Right atrium auricular region (tissue), 2 donors: ENCODE measurements at regions not wholly inside any gene's neighbourhood (a gene's known extent, or its start where the extent isn't known, plus 50 kb on each side); places are given as distances from the start of the nearest gene placed in this dataset.
"Not testable (repeated sequence)": the region's sequence is repeated elsewhere in the genome, so short reads cannot be mapped to it uniquely, and the experiment has no call there.

Experiments used
- DNase-seq: peaks from one replicate; pipeline ENCODE4 v3.0.0-alpha.2; 2019; ENCODE audit warnings: low spot score
- H3K27ac ChIP-seq, 2 donors: fragments of 200-600 bp; sonication (generic); 1 replicate in 1 of 2; 2 replicates in 1 of 2; pipeline ENCODE4 v1.5.1; 2016 to 2019
- H3K27me3 ChIP-seq, 2 donors: fragments of 200-600 bp; sonication (generic); one replicate each; pipeline versions ENCODE4 v1.5.1 to v1.6.0; 2017 to 2019
- H3K36me3 ChIP-seq: fragments of 200-600 bp; sonication (generic); one replicate; pipeline ENCODE4 v1.5.1; 2016
- H3K4me1 ChIP-seq, 2 donors: fragments of 200-600 bp; sonication (generic); one replicate each; pipeline versions ENCODE4 v1.5.1 to v1.6.0; 2017 to 2019
- H3K4me3 ChIP-seq, 2 donors: fragments of 200-600 bp; sonication (generic); 1 replicate in 1 of 2; 2 replicates in 1 of 2; pipeline ENCODE4 v1.5.1; 2017 to 2019; ENCODE audit warnings: mild to moderate bottlenecking in 1 of 2, moderate library complexity in 1 of 2
- H3K9me3 ChIP-seq, 2 donors: fragments of 200-600 bp; sonication (generic); one replicate each; pipeline ENCODE4 v1.5.1; 2019
- CTCF ChIP-seq, 2 donors: fragments of 200-600 bp; sonication (generic); IDR thresholded peaks; one replicate each; pipeline ENCODE4 v1.5.1; 2019; ENCODE audit warnings: antibody characterized with exemption in 2 of 2

GRCh38 chr10:81219758-81220157, 655.2 kb upstream of the NRG3 start:
- DNase-seq, result no peak
- Histone ChIP-seq H3K36me3 (no peaks in the 10 kb centered on the region), H3K4me1 (no peaks in the 10 kb centered on the region), H3K9me3 (no peaks in the 10 kb centered on the region), H3K4me3 (no peak overlapping the region), H3K27ac (no peak overlapping the region), H3K27me3 (no peaks in the 10 kb centered on the region)
- no peak for TF ChIP-seq CTCF (IDR thresholded peaks at IDR 0.05)

- H3K27me3 ChIP-seq, result no peaks in the 10 kb centered on the region
- no peak for DNase-seq
- H3K9me3 ChIP-seq, result no peaks in the 10 kb centered on the region
- no peak overlapping the region for H3K4me3 ChIP-seq
- H3K4me1 ChIP-seq, result no peaks in the 10 kb centered on the region
- no peak overlapping the region for H3K27ac ChIP-seq
- TF ChIP-seq CTCF (IDR thresholded peaks at IDR 0.05), result no peak
- H3K36me3 ChIP-seq, result no peaks in the 10 kb centered on the region
Observed at GRCh38 chr10:81248886-81249285, 626.1 kb upstream of the NRG3 start.

- Histone ChIP-seq H3K4me3 (no peak overlapping the region), H3K27ac (no peak overlapping the region), H3K27me3 (no peaks in the 10 kb centered on the region), H3K9me3 (no peaks in the 10 kb centered on the region), H3K36me3 (no peaks in the 10 kb centered on the region), H3K4me1 (no peaks in the 10 kb centered on the region)
- DNase-seq, result no peak
- TF ChIP-seq CTCF (IDR thresholded peaks at IDR 0.05), result no peak
Observed at GRCh38 chr10:81251457-81252115, 623.4 kb upstream of the NRG3 start.

- not testable (repeated sequence) for H3K4me3 ChIP-seq, DNase-seq
Observed at GRCh38 chr10:81264991-81265390, 610.0 kb upstream of the NRG3 start.

GRCh38 chr10:81270051-81270450, 604.9 kb upstream of the NRG3 start:
- Histone ChIP-seq H3K9me3 (no peaks in the 10 kb centered on the region), H3K4me3 (no peak overlapping the region), H3K27ac (no peak overlapping the region), H3K36me3 (no peaks in the 10 kb centered on the region), H3K4me1 (no peaks in the 10 kb centered on the region), H3K27me3 (no peaks in the 10 kb centered on the region)
- no peak for TF ChIP-seq CTCF (IDR thresholded peaks at IDR 0.05)
- no peak for DNase-seq

More at GRCh38 chr10:81264991-81265390, 610.0 kb upstream of the NRG3 start:
- not testable (repeated sequence) for H3K27me3 ChIP-seq, H3K27ac ChIP-seq, H3K4me1 ChIP-seq, H3K36me3 ChIP-seq, H3K9me3 ChIP-seq

- no peak for DNase-seq
- TF ChIP-seq CTCF (IDR thresholded peaks at IDR 0.05), result no peak
- H3K4me3 ChIP-seq, result no peak overlapping the region
- no peaks in the 10 kb centered on the region for H3K9me3 ChIP-seq
- no peaks in the 10 kb centered on the region for H3K27me3 ChIP-seq
- H3K36me3 ChIP-seq, result no peaks in the 10 kb centered on the region
- no peak overlapping the region for H3K27ac ChIP-seq
- no peaks in the 10 kb centered on the region for H3K4me1 ChIP-seq
Observed at GRCh38 chr10:81280497-81281479, 594.2 kb upstream of the NRG3 start.
